Activated CD8-positive, alpha-beta memory T cell treated with anti-CD3 and anti-CD28 coated beads for 24 hours (primary cell): ENCODE measurements at regions not wholly inside any gene's neighbourhood (a gene's known extent, or its start where the extent isn't known, plus 50 kb on each side); places are given as distances from the start of the nearest gene placed in this dataset.

Experiments
- DNase-seq: peaks from one replicate; pipeline ENCODE4 v3.0.0-alpha.2; 2020

GRCh38 chr1:189847613-189848012 lies 630.1 kb downstream of the BRINP3 start:
- DNase-seq, result no peak

- DNase-seq, result no peak
Observed at GRCh38 chr1:189851806-189852367, 625.8 kb downstream of the BRINP3 start.

GRCh38 chr1:189859385-189859977 lies 618.2 kb downstream of the BRINP3 start:
- DNase-seq, result no peak

GRCh38 chr1:189866606-189867005 lies 611.1 kb downstream of the BRINP3 start:
- no peak for DNase-seq

- DNase-seq, result no peak
Observed at GRCh38 chr1:189868021-189868420, 609.6 kb downstream of the BRINP3 start.

- no peak for DNase-seq
Observed at GRCh38 chr1:189874715-189875435, 602.8 kb downstream of the BRINP3 start.

GRCh38 chr1:189880135-189880534 lies 597.5 kb downstream of the BRINP3 start:
- DNase-seq, result no peak

- DNase-seq, result no peak
Observed at GRCh38 chr1:189899686-189900425, 577.8 kb downstream of the BRINP3 start.

GRCh38 chr1:189904509-189904908 lies 573.2 kb downstream of the BRINP3 start:
- no peak for DNase-seq

- DNase-seq, result no peak
Observed at GRCh38 chr1:189908113-189908512, 569.6 kb downstream of the BRINP3 start.

- DNase-seq, result no peak
Observed at GRCh38 chr1:189921613-189922012, 556.1 kb downstream of the BRINP3 start.

- DNase-seq, result no peak
Observed at GRCh38 chr1:189927641-189928040, 550.0 kb downstream of the BRINP3 start.

- no peak for DNase-seq
Observed at GRCh38 chr1:189929501-189930099, 548.1 kb downstream of the BRINP3 start.

- DNase-seq, result no peak
Observed at GRCh38 chr1:189936861-189937260, 540.8 kb downstream of the BRINP3 start.

- DNase-seq, result no peak
Observed at GRCh38 chr1:189939967-189940366, 537.7 kb downstream of the BRINP3 start.

- DNase-seq, result no peak
Observed at GRCh38 chr1:189941922-189942321, 535.7 kb downstream of the BRINP3 start.

- DNase-seq, result no peak
Observed at GRCh38 chr1:189958756-189959155, 518.9 kb downstream of the BRINP3 start.

- no peak for DNase-seq
Observed at GRCh38 chr1:189960769-189961168, 516.9 kb downstream of the BRINP3 start.

- no peak for DNase-seq
Observed at GRCh38 chr1:189962181-189962580, 515.5 kb downstream of the BRINP3 start.

- DNase-seq, result no peak
Observed at GRCh38 chr1:189970331-189971230, 507.1 kb downstream of the BRINP3 start.

- DNase-seq, result no peak
Observed at GRCh38 chr1:189971656-189972055, 506.0 kb downstream of the BRINP3 start.

GRCh38 chr1:189977184-189977583 lies 500.5 kb downstream of the BRINP3 start:
- DNase-seq, result no peak
